ENCODE measurements at regions not wholly inside any gene's neighbourhood (a gene's known extent, or its start where the extent isn't known, plus 50 kb on each side); places are given as distances from the start of the nearest gene placed in this dataset.
"Not testable (repeated sequence)": the region's sequence is repeated elsewhere in the genome, so short reads cannot be mapped to it uniquely, and the experiment has no call there.

DNA sequence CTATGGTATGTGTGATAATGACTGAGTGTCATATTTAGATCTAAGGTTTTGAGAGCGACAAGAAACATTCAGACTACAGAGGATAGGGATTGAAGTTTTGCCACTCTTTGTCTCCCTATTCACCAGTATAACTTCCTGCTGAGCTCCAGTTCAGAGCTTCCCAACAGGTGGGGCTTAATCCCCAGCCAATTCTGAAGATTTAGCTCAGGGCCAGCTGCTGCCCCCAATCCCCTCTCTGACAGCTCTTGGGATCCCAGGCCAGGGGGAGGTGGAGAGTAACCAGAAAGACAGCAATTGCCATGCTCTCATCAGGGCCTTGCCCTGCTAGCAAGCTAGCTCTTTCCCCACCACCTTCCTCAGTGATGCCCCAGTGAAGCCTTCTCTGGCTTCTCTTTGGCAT lies 57.8 kb downstream of the TRIL start:
- peak; percentile 97 for DNase-seq (ENCODE audit: low read depth)

DNA sequence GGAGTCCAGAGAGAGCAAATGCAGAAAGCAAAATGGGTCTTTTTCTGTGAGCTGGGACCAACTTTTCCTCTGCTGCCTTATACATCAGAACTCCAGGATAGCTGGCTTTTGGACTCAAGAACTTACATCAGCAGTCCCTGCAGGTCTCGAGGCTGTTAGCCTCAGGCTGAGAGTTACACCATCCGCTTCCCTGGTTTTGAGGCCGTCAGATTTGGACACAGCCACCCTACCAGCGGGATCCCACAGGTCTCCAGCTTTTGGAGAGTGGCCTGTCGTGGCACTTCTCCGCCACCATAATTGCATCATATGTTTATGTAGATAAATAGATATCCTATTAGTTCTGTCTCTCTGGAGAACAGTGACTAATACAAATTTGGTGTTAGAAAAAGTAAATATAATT lies 64.2 kb downstream of the TRIL start:
- no peak for DNase-seq (ENCODE audit: low read depth)

DNA sequence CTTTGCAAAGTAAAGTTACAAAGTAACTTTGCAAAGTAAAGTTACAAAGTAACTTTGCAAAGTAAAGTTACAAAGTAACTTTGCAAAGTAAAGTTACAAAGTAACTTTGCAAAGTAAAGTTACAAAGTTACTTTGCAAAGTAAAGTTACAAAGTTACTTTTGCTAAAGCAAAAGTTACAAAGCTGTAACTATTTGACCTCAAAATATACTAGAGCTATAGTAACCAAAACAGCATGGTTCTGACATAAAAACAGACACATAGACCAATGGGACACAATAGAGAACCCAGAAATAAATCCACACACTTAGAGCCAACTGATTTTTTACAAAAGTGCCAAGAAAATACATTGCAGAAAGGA lies 66.3 kb downstream of the TRIL start:
- not testable (repeated sequence) for DNase-seq (ENCODE audit: low read depth)

DNA sequence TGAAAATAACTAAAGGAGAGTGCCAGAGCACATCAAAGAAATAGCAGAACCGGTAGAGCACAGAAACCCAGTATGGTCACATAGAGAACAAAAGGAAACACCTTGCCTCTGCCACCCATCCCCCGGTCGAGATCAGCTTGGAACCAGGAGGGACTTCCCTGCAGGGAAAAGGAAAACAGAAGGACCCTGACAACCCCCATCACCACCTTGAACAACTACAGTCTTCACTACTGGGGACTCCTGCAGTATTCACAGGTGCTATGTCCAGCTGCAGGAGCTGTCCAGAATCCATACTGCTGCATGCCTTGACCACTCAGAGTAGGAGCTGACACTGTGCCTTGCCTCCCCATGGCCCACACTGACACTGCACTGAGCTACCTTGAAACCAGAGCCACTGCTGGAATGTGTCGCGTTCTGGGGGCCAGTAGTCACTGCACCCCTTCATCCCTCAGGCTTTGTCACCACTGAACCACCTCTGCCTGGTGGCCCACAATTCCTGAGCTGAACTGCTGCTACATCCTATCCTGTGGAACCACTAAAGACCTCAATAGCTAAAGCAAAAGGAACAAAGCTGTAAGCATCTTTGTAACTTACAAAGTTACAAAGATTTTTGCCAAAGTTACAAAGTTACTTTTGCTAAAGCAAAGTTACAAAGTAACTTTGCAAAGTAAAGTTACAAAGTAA lies 66.8 kb downstream of the TRIL start:
- no peak for DNase-seq (ENCODE audit: low read depth)

DNA sequence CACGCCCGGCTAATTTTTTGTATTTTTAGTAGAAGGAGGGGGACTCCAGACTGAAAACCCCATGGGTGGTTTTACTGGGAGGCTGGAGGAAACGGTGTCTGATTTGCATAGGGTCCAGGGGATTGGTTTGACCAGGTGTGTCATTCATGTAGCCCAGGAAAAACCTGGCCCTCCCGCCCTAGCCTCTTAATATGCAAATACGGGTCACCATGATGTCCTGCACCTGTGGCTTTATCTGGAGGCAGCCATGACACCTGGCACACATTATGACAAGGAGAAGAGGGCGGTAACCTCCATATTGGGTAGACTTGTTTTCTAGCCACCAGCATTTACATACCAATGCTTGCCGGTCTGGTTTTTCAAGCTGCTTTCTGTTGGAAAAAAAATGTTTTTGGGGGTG lies 68.0 kb downstream of the TRIL start:
- no peak for DNase-seq (ENCODE audit: low read depth)

DNA sequence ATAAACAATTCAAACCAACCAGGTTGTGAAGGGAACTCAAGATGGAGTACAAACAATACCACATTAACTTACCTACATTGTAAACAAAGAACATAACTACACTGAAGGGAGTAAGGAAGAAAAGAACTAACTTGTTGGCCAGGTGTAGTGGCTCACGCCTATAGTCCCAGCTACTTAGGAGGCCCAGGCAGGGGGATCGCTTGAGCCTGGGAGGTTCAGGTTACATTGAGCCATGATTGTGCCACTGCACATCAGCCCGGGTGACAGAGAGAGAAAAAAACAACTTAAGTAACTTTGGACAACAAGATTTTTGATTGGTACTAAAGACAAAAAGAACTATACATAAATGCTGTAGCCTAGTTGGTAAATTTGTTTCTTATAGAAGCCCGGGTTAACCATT lies 68.8 kb downstream of the TRIL start:
- no peak for DNase-seq (ENCODE audit: low read depth)

DNA sequence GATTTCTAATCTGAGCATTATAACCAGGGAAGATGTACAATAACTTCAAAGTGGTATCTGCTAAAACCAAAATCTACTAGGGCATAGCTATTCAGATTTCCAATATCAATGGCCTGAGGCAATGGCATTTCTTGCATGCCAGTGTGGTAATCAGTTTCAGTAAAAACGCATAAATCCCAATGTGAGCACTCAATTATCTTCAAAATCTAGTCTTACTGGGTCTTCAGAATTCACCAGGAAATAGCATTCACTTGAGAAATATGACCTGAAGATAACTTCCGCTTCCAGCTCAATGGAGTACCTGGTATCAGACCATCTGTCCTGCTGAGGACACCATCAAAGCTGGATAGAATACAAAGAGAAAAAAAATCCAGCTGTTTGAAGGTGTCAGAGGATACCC lies 72.4 kb downstream of the TRIL start:
- DNase-seq (ENCODE audit: low read depth) = no peak

DNA sequence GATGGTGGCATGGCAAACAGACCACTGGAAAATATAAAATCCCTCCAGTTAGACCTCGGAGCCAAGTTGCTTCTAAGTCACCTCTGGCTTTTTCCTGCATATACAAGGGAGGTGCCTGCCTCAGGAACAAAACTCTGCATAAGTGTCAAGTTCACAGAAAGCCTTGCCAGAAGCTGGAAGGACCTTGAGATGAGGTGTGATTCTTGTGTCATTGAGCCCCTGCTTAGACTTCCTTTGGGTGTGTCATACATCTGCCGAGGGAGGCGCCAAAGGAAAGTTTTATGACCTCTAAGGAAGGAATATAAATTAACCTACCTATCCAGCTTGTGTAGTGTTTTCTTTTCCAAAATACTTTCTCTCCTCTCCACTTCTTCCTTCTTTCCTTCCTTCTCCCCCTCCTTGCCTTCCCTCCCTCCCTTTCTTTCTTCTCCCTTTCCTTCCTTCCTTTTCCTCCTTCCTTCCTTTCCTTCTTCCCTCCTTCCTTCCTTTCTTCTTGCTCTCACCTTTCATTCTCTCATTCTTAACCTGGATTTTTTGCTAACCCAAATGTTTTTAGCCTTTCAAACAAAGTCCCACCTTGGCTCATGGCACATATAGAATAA lies 75.2 kb downstream of the TRIL start:
- DNase-seq (ENCODE audit: low read depth) = no peak

DNA sequence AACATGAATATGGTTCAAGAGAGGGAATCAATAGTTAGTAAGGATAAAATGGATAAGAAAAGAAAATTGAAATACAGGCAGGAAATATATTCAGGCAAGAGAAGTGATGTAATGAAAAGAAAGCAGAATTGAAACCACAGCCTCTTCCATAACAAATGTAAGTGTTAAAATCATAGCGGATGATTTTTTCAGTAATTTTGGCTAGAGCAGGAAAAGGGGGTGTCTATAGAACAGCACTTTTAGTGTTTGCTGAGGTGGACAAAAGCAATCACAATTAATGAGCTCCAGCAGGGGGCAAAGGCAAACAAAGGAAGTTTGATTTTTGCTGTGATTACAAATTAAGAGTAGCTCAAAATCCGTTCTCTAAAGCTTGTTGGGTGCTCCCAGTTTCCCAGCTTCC lies 79.0 kb downstream of the TRIL start:
- peak; percentile 9 for DNase-seq (ENCODE audit: low read depth)

DNA sequence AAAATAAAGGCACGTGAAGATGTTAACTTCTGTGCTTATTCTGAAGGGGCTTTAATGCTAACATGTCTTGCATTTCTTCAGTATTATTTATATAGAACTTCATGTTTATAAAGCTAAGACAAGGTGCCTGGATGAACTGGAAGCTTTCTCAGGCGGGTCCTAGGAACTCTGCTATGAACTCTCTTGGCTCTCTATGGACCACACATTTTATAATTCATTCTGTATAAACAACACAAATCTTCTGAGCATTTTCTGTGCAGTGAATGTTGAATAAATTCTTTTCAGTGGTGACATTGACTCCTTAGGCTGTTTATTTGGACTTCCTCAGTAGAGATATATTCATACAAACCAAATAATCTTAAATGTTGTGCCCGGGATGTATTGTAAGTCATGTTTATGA lies 79.6 kb downstream of the TRIL start:
- no peak for DNase-seq (ENCODE audit: low read depth)

Measured in LHCN-M2 (cell line).